Endodermal cell (in vitro differentiated cells): ENCODE measurements at regions not wholly inside any gene's neighbourhood (a gene's known extent, or its start where the extent isn't known, plus 50 kb on each side); places are given as distances from the start of the nearest gene placed in this dataset.
"Not testable (repeated sequence)": the region's sequence is repeated elsewhere in the genome, so short reads cannot be mapped to it uniquely, and the experiment has no call there.

ENCODE experiments used
- DNase-seq: peaks from one replicate; pipeline ENCODE4 v3.0.0-alpha.2; 2017
- H3K27ac ChIP-seq: 2 replicates; pipeline ENCODE4 v1.5.1; 2013; ENCODE audit warnings: mild to moderate bottlenecking, low read depth, low read length, moderate library complexity
- H3K27me3 ChIP-seq: 2 replicates; pipeline ENCODE4 v1.6.1; 2013; ENCODE audit warnings: mild to moderate bottlenecking, low read length, moderate library complexity; ENCODE audit not compliant: insufficient read depth, control insufficient read depth, poor library complexity, severe bottlenecking
- H3K36me3 ChIP-seq: 2 replicates; pipeline ENCODE4 v1.7.0; 2013; ENCODE audit warnings: mild to moderate bottlenecking, low read length, moderate library complexity; ENCODE audit not compliant: control insufficient read depth, insufficient read depth
- H3K4me1 ChIP-seq: one replicate; pipeline ENCODE4 v1.7.0; 2013; ENCODE audit warnings: low read length; ENCODE audit not compliant: control insufficient read depth, insufficient read depth
- H3K4me3 ChIP-seq: 2 replicates; pipeline ENCODE4 v1.5.1; 2013; ENCODE audit warnings: mild to moderate bottlenecking, low read length, moderate library complexity
- H3K9ac ChIP-seq: 2 replicates; pipeline ENCODE4 v1.6.1; 2013; ENCODE audit warnings: mild to moderate bottlenecking, low read length, moderate library complexity; ENCODE audit not compliant: poor library complexity, severe bottlenecking; ENCODE audit errors: extremely low read depth
- H3K9me3 ChIP-seq: 2 replicates; pipeline ENCODE4 v1.6.1; 2013; ENCODE audit warnings: mild to moderate bottlenecking, low read length, moderate library complexity; ENCODE audit not compliant: control insufficient read depth
- H3K27ac Mint-ChIP-seq: 2 replicates; pipeline ENCODE4 v1.8.0; 2020; ENCODE audit warnings: mixed read lengths
- H3K27me3 Mint-ChIP-seq: 2 replicates; pipeline ENCODE4 v1.8.0; 2021; ENCODE audit warnings: mild to moderate bottlenecking, mixed read lengths; ENCODE audit not compliant: insufficient read depth
- H3K36me3 Mint-ChIP-seq: 2 replicates; pipeline ENCODE4 v1.8.0; 2020; ENCODE audit warnings: low read depth, mixed read lengths
- H3K4me1 Mint-ChIP-seq: 2 replicates; pipeline ENCODE4 v1.8.0; 2020; ENCODE audit warnings: mixed read lengths
- H3K4me3 Mint-ChIP-seq: 2 replicates; pipeline ENCODE4 v1.8.0; 2020; ENCODE audit warnings: mild to moderate bottlenecking, moderate library complexity, mixed read lengths
- H3K9me3 Mint-ChIP-seq: 2 replicates; pipeline ENCODE4 v1.8.0; 2020; ENCODE audit warnings: mild to moderate bottlenecking, mixed read lengths
- whole genome bisulfite sequencing, 2 experiments: methylation state at CpG; one replicate each; pipeline versions ENCODE4 v1.1.5 to v1.1.7; 2013; ENCODE audit warnings: missing lambda C conversion rate in 2 of 2, mixed read lengths in 1 of 2; ENCODE audit not compliant: insufficient coverage in 1 of 2, insufficient read length in 1 of 2; 5-methylcytosine and 5-hydroxymethylcytosine counted together
- TF ChIP-seq, protein P1 (sequence below): fragments of 200-600 bp; sonication (generic); conservative IDR thresholded peaks from 2 replicates; pipeline ENCODE4 v1.5.0; 2021; ENCODE audit warnings: antibody characterized with exemption, mild to moderate bottlenecking

DNA sequence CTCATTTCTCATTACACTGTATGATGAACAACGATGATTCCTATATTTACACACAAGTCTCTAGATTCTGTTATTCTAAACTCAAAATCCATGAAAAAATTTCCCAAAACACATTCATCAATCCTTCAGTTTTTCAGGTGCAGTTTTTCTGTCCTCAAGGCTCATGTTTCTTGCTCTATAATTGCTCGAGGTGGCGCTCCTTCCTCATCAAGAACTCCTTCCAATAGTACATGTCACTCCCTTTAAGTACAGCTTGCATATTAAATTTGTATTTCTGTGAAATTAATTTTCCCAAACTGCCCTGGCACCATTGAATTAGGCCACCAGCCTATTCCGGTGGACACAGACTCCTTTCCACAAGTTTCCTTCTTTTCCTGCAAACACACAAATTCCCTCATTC lies 188.7 kb upstream of the MINDY3 start:
- Histone ChIP-seq H3K4me1 (no peaks in the 10 kb centered on the region), H3K4me3 (no peak overlapping the region), H3K9ac (no peak overlapping the region), H3K27me3 (no peaks in the 10 kb centered on the region), H3K36me3 (no peaks in the 10 kb centered on the region), H3K9me3 (no peaks in the 10 kb centered on the region), H3K27ac (no peak overlapping the region)
- H3K36me3 Mint-ChIP-seq, result no peaks in the 10 kb centered on the region
- TF ChIP-seq, protein P1, sequence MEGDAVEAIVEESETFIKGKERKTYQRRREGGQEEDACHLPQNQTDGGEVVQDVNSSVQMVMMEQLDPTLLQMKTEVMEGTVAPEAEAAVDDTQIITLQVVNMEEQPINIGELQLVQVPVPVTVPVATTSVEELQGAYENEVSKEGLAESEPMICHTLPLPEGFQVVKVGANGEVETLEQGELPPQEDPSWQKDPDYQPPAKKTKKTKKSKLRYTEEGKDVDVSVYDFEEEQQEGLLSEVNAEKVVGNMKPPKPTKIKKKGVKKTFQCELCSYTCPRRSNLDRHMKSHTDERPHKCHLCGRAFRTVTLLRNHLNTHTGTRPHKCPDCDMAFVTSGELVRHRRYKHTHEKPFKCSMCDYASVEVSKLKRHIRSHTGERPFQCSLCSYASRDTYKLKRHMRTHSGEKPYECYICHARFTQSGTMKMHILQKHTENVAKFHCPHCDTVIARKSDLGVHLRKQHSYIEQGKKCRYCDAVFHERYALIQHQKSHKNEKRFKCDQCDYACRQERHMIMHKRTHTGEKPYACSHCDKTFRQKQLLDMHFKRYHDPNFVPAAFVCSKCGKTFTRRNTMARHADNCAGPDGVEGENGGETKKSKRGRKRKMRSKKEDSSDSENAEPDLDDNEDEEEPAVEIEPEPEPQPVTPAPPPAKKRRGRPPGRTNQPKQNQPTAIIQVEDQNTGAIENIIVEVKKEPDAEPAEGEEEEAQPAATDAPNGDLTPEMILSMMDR, result peak; percentile 14
- DNase-seq, result no peak
- no peaks in the 10 kb centered on the region for H3K4me1 Mint-ChIP-seq
- H3K27me3 Mint-ChIP-seq, result no peaks in the 10 kb centered on the region
- WGBS, 2 experiments, result 92 to 100% methylated on average over 1 to 4 of the region's 4 CpGs
- H3K4me3 Mint-ChIP-seq, result no peak overlapping the region
- H3K27ac Mint-ChIP-seq, result no peak overlapping the region
- no peaks in the 10 kb centered on the region for H3K9me3 Mint-ChIP-seq

DNA sequence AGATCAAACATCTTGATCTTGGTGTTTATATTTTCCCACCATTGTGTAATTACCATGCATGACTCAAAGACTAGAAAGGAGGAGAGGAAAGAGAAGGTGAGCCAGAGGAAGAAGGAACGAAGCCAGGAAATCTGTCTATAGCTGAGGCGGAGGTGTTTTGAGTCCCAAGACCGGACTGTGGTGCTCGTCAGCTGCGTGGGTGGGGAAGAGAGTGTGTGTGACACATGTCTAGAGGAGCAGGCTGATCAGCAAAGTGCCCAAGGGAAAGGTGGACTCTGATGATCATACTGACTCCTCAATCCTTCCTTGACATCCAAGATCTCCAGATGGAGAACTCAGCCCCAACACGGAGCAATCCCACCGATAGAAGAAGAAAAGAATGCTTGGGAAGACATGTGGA lies 189.5 kb upstream of the MINDY3 start:
- Histone ChIP-seq H3K9me3 (no peaks in the 10 kb centered on the region), H3K27me3 (no peaks in the 10 kb centered on the region), H3K36me3 (no peaks in the 10 kb centered on the region), H3K27ac (no peak overlapping the region), H3K4me1 (no peaks in the 10 kb centered on the region), H3K4me3 (no peak overlapping the region), H3K9ac (no peak overlapping the region)
- Mint-ChIP-seq H3K36me3 (no peaks in the 10 kb centered on the region), H3K4me3 (no peak overlapping the region), H3K4me1 (no peaks in the 10 kb centered on the region), H3K27ac (no peak overlapping the region), H3K27me3 (no peaks in the 10 kb centered on the region), H3K9me3 (no peaks in the 10 kb centered on the region)
- no peak for DNase-seq
- WGBS, 2 experiments, result 94 to 98% methylated on average over 7 of the region's 7 CpGs
- TF ChIP-seq, protein P1, result no peak

DNA sequence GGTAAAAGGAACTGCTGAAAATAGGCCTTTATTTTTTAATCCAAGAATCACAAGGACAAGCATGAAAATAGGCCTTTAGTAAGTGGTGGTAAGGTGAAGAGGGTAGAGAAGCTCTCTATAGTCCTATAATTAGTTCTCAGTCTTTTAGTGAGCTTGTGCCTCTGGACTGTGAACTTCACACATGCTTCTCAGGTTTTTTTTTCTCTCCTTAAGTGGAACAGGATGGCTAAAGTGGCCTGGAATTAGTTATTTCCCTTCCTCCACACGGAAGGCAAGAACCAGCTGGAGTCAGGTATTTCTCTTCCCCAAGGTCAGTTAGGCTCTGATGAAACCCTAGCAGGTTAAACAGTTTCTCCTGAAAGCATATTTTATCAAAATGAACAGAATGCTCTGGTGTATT lies 203.0 kb upstream of the MINDY3 start:
- Histone ChIP-seq H3K4me1 (no peaks in the 10 kb centered on the region), H3K27ac (no peak overlapping the region), H3K4me3 (no peak overlapping the region), H3K27me3 (no peaks in the 10 kb centered on the region), H3K9me3 (no peaks in the 10 kb centered on the region), H3K9ac (no peak overlapping the region), H3K36me3 (no peaks in the 10 kb centered on the region)
- H3K27me3 Mint-ChIP-seq, result no peaks in the 10 kb centered on the region
- H3K4me1 Mint-ChIP-seq, result no peaks in the 10 kb centered on the region
- TF ChIP-seq, protein P1, result no peak
- H3K9me3 Mint-ChIP-seq, result peaks cover 3% of the 10 kb centered on the region
- H3K4me3 Mint-ChIP-seq, result no peak overlapping the region
- no peaks in the 10 kb centered on the region for H3K36me3 Mint-ChIP-seq
- WGBS, 2 experiments, result 63% methylated on average over 1 of the region's 1 CpG; no CpG with 5 or more reads in 1 of the 2 experiments
- no peak overlapping the region for H3K27ac Mint-ChIP-seq
- DNase-seq, result no peak

DNA sequence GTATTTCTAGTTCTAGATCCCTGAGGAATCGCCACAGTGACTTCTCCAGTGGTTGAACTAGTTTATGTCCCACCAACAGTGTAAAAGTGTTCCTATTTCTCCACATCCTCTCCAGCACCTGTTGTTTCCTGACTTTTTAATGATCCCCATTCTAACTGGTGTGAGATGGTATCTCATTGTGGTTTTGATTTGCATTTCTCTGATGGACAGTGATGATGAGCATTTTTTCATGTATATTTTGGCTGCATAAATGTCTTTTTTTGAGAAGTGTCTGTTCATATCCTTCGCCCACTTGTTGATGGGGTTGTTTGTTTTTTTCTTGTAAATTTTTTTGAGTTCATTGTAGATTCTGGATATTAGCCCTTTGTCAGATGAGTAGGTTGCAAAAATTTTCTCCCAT lies 223.2 kb upstream of the MINDY3 start:
- H3K9ac ChIP-seq, H3K4me3 ChIP-seq, H3K9me3 Mint-ChIP-seq, H3K27me3 ChIP-seq, H3K4me1 ChIP-seq, H3K27me3 Mint-ChIP-seq, H3K36me3 ChIP-seq, H3K4me3 Mint-ChIP-seq, DNase-seq, H3K9me3 ChIP-seq, H3K4me1 Mint-ChIP-seq, H3K27ac ChIP-seq, H3K36me3 Mint-ChIP-seq, H3K27ac Mint-ChIP-seq: not testable (repeated sequence)
- WGBS, 2 experiments, result 82 to 88% methylated on average over 1 to 2 of the region's 2 CpGs
